H1 (cell line): ENCODE measurements at regions not wholly inside any gene's neighbourhood (a gene's known extent, or its start where the extent isn't known, plus 50 kb on each side); places are given as distances from the start of the nearest gene placed in this dataset.

Source experiments
- POLR2A ChIP-seq, 2 experiments: IDR thresholded peaks; 1 replicate in 1 of 2; 2 replicates in 1 of 2; pipeline ENCODE4 v1.6.1; 2011; ENCODE audit warnings: low read depth in 2 of 2, low read length in 2 of 2, mild to moderate bottlenecking in 2 of 2; ENCODE audit errors: control extremely low read depth in 1 of 2
- RBBP5 ChIP-seq: IDR thresholded peaks from 2 replicates; pipeline ENCODE4 v1.7.1; 2012; ENCODE audit warnings: low read depth, mild to moderate bottlenecking, inconsistent platforms, low read length, moderate library complexity, borderline replicate concordance
- SIN3A ChIP-seq, 2 experiments: IDR thresholded peaks in 1 of 2; conservative IDR thresholded peaks in 1 of 2; 2 replicates each; pipeline ENCODE4 v1.6.1; 2011 to 2012; ENCODE audit warnings: low read length in 2 of 2, improper control_type of control experiment in 1 of 2, low read depth in 1 of 2, mild to moderate bottlenecking in 1 of 2
- SP4 ChIP-seq: IDR thresholded peaks from 2 replicates; pipeline ENCODE4 v1.6.1; 2012; ENCODE audit warnings: low read length, inconsistent platforms
- TBP ChIP-seq: IDR thresholded peaks from 2 replicates; pipeline ENCODE4 v1.6.1; 2011; ENCODE audit warnings: low read depth, low read length, improper control_type of control experiment

GRCh38 chr14:65981192-65981843, 504.9 kb upstream of the CCDC196 start (continued):
- no peak for TF ChIP-seq SP4
- no peak for TF ChIP-seq RBBP5
- no peak for TF ChIP-seq TBP
- TF ChIP-seq SIN3A (conservative IDR thresholded peaks at IDR 0.05 in 1 of 2, IDR thresholded peaks at IDR 0.05 in 1 of 2; ENCODE audit: low read depth in 1 of 2, low read length in 2 of 2), result no peak
- TF ChIP-seq POLR2A (IDR thresholded peaks at IDR 0.05; ENCODE audit: control extremely low read depth in 1 of 2, low read depth in 2 of 2, low read length in 2 of 2), result no peak
